GM19395 (cell line): ENCODE measurements at regions not wholly inside any gene's neighbourhood (a gene's known extent, or its start where the extent isn't known, plus 50 kb on each side); places are given as distances from the start of the nearest gene placed in this dataset.
"Not testable (repeated sequence)": the region's sequence is repeated elsewhere in the genome, so short reads cannot be mapped to it uniquely, and the experiment has no call there.

Experiments
- ATAC-seq: cut with Tn5 transposase; IDR thresholded peaks from one replicate; pipeline ENCODE4 v1.9.1; 2021; ENCODE audit warnings: mild to moderate bottlenecking, moderate library complexity; ENCODE audit not compliant: unreplicated experiment

DNA sequence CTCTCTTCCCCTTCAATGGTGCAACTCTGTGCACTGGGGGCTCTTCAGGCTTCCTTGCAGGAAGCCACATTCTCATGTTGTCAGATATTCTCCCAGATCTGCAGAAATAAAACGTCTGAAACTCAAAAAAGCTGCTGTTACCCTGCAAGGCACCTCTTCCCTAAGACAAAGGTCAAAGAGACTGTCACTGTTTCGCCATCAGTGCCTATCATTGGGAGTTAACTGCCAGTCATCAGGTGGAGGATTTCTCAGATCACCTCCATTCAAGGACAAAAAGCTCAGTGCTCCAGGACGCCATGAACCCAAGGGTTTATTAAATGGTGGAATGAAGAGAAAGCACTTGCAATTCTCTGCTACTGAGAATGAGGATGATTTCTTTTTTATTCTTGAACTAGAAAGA lies 144.6 kb upstream of the PALS2 start:
- no peak for ATAC-seq

DNA sequence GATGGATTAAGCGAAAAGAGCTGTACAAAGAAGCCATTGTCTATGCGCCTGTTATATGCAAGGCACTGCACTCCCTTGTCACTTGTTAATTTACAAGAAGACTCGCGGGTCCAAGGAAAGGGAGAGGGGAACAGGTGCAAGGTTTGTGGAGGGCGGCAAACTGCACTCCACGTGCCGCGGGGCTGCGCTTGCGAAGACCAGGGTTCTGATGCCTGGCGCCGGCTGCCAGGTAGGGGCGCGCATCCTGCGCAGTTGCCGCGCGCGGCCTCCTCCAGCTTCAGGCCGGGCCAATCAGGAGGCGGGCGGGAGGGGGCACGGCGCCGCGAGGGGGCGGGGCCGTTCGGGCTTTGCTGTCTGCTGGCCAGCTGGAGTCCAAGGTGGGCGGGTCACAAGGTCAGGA lies 140.6 kb upstream of the PALS2 start:
- ATAC-seq, result no peak

DNA sequence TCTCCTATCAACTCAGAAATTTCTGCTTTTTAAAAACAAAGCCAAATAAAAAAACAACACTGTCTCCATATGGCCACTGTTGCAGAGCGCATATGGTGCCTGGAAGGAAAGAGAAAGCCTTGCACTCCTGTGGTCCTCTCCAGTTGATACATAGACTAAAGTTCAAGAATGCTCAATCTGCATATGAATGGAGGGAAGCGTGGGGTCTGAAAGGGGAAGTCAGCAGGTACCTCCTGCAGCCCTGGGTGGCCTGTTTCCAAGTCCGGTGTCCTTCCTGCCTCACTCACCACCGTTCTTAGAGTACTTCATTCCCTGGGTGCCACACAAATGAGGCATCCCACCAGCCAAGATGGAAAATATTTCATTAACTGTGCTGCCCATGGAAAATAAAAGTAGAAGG lies 138.3 kb upstream of the PALS2 start:
- ATAC-seq, result no peak

DNA sequence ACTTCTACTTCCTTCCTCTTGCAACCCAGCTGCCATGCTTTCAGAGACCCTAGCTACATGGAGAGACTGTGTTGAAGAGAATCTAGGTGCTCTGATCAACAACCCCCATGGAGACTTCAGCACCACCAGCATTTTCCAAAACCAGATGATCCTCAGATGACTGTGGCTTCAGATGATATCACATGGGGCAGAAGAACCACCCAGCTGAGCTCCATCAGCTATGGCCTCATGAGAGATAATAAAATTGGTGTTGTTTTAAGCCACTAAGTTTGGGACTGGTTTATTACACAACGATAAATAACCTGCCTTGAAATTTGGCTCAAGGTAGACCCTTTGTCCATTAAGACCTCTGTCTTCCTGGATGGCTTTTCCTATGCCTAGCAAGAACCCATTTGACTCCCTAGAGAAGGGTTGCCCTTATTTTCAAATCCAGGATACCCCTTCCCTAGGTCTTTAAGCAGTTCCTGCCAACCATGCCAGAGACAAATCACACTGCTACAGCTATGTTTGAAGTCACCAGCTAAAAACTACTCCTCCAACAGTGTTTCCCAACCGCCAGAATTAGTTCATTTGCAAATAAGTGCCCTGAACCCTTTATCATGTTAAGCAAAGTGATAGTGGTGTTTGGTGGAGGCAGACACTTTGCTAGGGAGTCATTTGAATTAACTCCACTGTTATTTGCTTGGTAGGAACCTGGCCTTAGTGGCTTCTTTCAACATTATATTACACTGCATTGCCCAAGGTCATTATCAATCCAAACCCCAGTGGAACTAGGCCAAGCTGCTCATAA lies 136.9 kb upstream of the PALS2 start:
- ATAC-seq, result no peak

DNA sequence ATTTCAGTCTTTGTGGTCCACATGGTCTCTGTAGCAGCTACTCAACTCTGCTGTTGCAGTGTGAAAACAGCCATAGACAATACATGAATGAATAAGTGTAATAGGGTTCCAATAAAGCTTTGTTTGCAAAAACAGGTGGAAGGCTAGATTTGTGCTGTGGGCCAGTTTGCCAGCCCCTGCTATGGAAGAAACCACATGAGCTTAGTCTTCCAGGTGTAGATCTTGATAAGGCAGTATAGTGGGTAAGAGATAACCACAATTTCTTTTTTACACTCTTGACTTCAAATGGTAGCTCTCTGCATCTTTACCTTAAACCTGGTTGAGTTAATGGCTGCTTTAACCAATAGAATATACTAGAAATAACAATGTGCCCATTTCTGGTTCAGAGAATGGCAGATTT lies 135.0 kb upstream of the PALS2 start:
- ATAC-seq, result no peak

DNA sequence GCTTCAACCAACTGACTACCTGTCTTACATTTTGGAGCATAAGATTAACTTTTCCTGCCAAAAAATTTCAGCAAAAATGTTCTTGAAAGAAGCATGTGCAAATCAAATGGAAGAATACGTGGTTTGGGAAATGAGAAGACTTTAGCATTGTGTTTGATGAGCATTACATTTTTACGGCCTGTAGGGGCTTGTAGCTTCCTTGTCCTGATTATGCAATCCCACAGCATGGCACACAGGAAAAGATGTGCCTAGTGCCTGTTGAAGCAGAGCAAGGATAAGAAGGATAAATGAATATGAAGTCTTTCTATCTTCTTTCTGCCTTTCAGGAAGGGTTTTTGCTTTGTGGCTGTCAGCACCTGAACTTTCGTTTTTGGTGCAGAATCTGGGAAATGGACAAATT lies 134.1 kb upstream of the PALS2 start:
- ATAC-seq, result not testable (repeated sequence)

DNA sequence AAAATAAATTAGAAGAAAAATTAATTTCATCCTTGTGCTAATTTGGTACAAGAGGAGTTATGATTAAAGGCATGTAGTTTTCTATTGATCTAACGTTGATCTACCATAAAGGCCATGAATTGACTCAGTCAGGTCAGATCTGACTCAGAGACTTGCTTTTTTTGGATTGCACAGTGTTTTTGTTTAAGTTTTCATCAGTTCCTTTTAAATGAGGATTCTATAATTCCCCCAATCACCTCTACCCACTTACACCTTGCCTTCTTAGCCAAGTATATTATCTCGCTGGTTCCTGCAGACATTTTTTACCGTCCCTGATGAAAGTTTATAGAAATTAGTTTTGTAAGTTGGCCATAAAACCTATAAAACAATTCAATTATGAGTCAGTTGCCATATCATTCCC lies 132.4 kb upstream of the PALS2 start:
- ATAC-seq, result no peak

DNA sequence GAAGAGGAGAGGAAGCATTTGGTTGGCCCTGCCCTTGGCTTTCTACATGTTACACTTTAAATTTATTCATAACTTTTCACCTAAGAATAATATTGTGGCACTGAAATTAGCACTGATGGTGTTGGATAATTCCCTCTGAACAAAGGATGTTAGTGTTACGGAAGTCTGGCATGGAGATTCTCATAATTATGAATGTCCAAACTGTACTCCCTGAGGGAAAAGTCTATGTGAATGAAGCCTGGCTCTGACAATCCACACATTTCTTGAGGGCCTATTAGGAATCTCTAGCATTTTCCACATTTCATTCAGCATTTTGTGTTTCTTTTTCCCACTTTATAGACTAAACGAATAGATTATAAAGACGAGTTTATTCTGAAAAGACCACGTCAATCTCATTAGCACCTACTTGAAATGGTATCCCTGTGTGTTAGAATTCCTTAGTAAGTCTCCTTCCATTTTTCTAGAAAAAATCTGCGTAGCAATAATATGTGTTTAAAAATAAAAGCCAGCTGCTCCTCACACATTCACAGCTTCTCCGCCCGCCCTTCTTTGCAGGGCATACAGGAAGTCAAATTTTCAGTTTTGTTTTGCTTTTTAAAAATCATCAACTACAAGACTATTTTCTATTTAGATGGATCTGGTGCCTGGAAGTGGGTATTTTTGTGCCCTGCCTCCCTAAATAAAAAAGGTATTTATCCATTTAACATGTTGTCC lies 131.8 kb upstream of the PALS2 start:
- ATAC-seq, result peak; percentile 79

DNA sequence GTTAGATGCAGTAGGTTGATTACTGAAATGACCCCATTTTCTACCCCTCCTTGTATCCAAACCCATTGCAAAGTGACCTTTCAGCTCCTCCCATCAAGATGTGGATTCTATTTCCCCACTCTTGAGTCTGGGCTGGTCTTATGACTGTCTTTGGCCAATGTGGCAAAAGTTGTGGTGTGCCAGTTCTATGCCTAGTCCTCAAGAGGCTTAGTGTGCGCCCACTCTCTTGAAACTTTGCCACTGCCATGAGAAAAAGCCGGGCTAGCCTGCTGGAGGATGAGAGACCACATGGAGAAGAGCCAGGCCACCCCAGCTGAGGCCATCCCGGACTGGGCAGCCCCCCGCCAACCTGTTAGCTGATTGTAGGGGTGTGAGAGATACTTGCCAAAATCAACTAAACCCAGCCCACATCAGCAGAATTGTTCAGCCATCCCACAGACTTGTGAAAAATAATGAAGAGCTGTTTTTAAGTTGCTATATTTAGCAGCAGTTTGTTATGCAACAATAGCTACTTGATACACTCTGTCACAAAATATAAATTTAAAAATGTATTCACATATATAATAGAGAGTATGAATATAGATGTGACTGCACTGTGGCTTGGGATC lies 131.0 kb upstream of the PALS2 start:
- peak; percentile 29 for ATAC-seq

DNA sequence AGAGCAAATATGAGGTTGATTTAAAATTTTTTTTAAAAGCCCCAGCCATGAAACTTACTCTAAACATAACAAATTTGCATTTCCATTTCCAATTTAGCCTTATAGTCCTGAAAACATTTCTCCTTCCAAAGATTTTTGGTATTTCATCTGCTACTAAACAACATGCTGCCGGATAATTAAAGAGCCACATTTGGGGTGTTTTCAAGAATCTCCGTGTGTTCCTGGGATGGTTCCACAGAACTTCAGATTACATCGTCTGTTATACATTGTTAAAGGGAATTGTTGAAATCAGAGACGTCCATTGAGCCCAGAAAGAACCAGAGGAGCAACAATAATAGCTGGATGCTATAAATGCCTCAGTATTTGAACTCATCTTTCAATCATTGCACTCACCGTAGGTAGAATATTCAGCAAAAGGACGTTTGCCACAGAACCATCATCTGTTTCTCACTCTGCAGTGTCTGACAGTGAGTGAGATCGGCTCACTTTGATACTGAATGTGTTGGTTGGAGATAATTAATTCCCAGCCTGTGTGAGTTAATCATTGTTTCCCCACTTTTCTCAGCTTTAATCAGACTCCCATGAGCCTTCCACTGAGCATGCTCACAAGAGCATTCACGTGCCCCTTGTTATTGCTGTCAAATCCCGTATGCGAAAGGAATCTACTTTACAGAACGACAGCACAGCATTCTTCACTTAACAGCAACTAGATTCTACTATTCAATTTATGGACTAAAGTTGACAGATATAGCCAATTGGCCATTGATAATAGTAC lies 128.4 kb upstream of the PALS2 start:
- no peak for ATAC-seq

DNA sequence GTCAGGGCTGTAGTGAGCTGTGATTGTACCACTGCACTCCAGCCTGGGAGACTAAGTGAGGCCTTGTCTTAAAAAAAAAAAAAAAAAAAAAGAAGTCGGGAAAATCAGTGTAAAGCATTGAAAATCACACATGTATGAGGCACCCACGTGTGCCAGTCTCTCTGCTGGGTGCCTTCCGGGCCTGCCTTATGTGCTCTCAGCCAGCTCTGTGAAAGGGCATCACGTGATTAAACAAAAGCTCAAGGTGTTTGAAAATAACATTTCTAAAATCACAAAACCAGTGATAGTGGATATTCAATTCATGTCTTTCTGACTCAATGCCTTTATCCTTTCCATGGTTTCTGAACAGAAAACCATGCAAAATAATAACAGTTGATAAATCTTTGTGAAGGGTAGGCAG lies 125.2 kb upstream of the PALS2 start:
- no peak for ATAC-seq

DNA sequence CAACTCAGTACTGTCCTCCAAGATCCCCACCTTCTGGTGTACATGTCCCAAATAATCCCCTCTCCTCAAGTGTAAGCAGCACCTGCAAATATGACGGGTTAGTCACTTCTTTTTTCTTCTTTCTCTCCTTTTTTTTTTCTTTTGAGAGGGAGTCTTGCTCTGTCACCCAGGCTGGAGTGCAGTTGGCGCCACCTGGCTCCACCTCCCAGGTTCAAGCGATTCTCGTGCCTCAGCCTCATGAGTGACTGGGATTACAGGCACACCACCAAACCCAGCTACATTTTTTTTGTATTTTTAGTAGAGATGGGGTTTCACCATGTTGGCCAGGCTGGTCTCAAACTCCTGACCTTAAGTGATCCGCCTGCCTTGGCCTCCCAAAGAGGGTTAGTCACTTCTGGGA lies 123.8 kb upstream of the PALS2 start:
- not testable (repeated sequence) for ATAC-seq

DNA sequence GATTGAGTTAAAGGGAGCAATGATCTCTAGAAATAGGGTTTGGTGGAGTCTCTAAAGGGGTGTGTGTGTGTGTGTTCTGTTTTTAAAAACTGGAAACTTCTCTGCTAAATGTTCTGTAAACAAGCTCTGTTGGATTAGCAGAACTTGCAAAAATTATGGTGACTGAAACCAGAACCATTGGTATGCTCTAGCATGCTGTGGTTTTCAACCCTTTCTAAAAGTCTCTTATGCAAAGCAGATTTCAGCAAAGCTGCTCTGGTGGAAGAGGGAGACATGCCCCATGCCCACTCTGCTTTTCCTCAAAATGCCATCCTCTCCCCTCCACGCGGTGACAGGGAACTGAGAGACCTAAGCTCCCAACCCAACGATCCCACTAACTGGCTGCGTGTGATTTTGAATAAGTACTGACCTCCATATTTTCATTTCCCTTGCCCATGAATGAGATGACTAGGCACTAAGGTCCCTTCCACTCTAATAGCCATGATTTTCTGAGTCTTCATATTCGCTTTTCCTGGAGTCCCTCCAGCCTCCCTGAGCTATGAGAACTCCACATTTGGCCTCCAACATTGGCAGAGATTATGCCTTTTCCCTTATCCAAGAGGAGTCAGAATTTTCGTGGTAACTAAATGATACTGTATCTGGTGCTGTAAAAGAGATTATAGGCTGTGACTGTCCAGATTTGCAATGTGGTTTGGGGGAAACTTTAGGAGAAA lies 117.3 kb upstream of the PALS2 start:
- ATAC-seq, result peak; percentile 87

DNA sequence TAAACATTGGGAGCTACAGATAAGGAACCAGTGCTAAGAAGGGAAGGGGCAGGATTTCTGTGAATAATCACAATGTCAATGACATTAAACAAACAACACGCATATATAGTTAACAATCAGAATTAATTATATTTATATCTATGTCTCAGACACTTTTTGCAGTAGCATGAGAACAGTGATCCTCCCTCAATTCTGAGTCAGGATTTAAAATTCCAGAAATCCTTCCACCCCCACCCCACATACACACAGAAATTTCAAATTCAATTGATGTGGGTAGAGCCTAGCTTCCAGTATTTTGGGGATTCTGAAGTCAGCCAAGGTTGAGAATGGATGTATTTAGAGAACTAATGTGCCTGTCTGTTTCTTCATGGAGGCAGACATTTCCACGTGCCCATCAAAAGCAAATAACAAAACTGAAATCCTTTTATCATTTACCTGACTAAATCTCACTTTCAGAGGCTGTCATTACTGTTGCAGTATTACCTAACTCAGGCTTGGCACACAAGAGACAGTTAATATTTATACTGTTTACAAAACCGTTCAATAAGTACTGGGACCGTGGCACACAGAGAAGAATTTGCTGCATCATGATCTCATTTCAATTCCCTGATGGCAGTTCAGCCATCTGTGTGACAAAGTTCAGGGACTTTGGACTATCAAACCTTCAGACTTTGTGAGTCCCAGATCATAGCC lies 116.6 kb upstream of the PALS2 start:
- peak; percentile 59 for ATAC-seq

DNA sequence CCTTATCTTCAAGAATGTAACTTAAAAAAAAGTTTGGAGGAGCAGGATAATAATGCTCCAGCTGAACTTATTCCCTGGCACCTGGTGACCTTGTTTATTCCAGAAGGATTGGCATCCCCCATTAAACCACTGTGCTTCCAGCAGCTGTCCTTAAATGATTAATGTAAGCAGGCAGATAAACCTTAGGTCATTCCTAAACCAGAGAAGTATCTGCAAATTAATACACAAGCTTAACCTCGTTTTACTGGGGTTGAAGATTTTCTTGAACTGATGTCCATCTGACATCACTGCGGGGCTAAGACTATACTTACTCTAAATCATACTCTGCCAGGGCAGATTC lies 116.1 kb upstream of the PALS2 start:
- no peak for ATAC-seq

DNA sequence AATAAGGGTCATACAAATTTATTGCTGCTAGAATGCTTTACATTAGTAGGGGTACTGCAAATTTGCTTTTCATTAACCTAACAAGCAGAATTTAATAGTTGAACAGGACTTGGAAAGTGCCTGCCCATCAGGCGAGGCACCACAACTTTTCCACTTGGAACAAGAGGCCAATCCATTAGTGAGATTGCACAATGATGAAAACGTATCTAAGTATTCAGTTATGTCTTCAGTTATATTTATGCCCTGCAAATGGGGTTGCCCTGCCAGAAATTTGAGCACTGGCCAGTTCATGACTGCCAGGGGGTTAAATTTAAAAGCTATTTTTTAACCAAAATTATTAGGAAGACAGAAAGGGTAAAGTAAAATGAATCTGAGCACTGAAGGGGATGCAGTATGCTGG lies 111.1 kb upstream of the PALS2 start:
- no peak for ATAC-seq

DNA sequence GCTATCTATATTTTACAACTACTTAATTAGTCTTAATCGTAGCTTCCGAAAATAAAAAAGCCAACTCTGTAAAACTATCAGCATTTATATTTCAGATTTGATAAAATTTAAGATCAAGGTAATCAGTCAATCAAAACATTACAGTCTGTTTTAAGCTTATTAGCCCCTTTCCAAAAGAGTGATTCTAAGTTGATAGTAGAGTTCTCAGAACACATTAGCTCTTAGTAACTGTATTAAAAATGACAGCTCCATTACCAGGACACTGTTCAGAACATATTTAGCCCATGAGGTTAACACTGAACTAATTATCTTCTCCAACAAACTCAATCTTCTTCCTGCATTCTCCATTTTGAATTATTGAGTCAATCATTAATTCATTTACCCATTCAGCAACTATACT lies 110.3 kb upstream of the PALS2 start:
- ATAC-seq, result no peak

DNA sequence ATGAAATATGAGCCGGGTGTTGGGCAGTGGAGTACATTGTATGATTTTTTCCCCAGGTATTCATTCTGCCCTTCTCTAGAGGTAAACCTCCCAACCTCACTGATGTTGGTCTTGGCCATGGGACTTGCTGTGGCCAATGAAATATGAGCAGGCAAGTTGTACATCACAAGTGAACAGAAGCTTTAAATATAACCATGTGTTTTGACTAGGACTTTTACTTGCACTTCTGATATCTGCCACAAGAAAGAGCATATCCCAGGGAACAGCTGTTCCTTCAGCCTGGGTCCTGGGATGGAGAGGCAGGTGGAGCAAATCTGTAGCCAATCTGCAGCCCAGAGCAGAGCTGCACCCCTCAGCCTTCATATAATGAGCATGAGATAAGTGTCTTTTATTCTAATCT lies 109.8 kb upstream of the PALS2 start:
- no peak for ATAC-seq

DNA sequence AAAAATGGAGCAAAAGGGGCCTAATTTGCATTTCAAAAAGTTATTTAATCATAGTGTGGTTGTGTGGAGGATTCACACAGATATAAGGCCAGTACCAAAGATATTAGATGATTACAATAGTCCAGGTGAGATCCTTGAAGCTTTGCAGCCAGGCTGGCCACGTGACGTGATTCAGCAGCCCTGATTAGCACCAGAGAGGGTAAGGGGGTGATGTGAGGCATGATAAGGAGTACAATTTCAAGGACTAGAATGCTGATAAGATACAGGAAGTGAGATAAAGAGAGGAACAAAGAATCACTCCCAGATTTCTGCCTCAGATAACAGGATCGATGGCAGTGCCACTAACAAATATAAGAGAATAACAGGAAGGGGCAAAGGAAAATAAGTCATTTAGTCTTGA lies 108.4 kb upstream of the PALS2 start:
- no peak for ATAC-seq

DNA sequence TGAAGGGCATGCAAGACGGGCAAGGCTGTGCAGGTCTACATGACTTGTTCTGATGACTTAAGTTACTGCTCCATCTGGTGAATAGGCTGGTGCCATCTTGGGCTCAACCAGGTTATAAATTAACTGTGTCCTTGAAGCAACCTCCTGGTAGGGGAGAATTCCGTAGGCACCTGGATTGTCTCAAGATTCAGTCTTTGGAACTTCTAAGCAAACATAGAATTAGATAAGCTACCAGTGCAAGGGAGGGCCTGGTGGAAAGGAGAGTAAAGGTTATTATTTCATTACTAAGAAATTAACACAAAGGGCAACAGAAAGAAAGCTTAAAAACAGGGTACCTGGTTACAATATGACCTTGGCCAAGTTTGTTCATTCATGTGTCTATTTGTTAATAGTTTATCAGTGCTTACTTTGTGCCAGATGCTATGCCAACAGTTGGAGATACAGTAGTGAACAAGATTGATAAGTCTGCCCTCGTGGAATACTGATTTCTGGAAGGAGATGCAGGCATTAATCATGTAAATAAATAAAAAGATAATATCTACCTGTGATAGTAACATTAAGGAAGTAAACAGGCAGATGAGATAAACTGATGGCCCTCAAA lies 107.0 kb upstream of the PALS2 start:
- no peak for ATAC-seq
